ENCODE measurements at regions not wholly inside any gene's neighbourhood (a gene's known extent, or its start where the extent isn't known, plus 50 kb on each side); places are given as distances from the start of the nearest gene placed in this dataset.

DNA sequence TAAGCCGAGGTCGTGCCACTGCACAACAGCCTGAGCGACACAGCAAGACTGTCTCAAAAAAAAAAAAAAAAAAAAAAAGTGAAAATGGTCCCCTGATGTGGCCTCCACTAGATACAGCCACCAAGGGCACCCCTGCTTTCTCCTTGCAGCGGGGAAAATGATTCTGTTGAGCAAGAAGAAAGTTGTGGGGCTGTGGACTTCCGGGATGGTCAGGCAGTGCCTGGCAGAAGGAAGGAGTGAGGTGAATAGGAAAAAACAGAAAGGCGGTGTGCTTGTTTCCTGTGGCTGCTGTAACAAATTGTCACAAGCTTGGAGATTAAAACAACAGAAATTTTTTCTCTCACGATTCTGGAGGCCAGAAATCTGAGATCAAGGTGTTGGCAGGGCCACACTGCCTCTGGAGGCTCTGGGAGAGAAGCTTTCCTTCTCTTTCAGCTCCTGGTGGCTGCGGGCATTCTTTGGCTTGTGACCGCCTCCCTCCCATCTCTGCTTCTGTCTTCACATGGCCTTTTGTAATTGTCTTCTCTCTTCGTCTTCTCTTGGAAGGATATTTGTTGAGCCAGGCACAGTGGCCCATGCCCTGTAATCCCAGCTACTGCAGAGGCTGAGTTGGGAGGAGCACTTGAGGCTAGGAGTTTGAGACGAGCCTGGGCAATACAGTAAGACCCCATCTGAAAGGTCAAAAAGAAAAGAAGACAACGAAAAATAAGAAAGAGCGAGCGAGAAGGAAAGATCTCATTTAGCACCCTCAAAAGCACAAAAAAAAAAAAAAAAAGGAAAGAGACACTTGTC lies 116.6 kb upstream of the MED13L start:
- no peak overlapping the region for H3K4me3 ChIP-seq (ENCODE audit: control insufficient read depth, low read depth, low read length)
- TF ChIP-seq, protein P1, sequence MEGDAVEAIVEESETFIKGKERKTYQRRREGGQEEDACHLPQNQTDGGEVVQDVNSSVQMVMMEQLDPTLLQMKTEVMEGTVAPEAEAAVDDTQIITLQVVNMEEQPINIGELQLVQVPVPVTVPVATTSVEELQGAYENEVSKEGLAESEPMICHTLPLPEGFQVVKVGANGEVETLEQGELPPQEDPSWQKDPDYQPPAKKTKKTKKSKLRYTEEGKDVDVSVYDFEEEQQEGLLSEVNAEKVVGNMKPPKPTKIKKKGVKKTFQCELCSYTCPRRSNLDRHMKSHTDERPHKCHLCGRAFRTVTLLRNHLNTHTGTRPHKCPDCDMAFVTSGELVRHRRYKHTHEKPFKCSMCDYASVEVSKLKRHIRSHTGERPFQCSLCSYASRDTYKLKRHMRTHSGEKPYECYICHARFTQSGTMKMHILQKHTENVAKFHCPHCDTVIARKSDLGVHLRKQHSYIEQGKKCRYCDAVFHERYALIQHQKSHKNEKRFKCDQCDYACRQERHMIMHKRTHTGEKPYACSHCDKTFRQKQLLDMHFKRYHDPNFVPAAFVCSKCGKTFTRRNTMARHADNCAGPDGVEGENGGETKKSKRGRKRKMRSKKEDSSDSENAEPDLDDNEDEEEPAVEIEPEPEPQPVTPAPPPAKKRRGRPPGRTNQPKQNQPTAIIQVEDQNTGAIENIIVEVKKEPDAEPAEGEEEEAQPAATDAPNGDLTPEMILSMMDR (conservative IDR thresholded peaks at IDR 0.05; ENCODE audit: control insufficient read depth, insufficient read depth, low read depth, low read length), result no peak
- DNase-seq (ENCODE audit: low read depth), result no peak

DNA sequence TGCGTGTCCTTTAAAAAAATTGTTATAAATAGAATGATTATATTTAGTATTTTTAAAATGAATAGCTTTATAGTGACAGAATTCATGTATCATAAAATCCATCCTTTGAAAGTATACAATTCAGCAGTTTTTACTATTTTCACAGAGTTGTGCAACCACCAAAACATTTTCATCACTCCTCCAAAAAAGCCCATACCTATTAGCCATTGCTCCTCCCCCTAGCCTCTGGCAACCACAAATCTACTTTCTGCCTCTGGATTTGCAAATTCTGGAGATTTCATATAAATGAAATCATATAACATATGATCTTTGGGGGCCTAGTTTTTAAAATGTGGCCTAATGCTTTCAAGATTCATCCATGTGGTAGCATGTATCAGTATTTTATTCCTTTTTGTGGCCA lies 117.9 kb upstream of the MED13L start:
- no peak for DNase-seq (ENCODE audit: low read depth)
- TF ChIP-seq, protein P1 (conservative IDR thresholded peaks at IDR 0.05; ENCODE audit: control insufficient read depth, insufficient read depth, low read depth, low read length), result no peak
- no peak overlapping the region for H3K4me3 ChIP-seq (ENCODE audit: control insufficient read depth, low read depth, low read length)

DNA sequence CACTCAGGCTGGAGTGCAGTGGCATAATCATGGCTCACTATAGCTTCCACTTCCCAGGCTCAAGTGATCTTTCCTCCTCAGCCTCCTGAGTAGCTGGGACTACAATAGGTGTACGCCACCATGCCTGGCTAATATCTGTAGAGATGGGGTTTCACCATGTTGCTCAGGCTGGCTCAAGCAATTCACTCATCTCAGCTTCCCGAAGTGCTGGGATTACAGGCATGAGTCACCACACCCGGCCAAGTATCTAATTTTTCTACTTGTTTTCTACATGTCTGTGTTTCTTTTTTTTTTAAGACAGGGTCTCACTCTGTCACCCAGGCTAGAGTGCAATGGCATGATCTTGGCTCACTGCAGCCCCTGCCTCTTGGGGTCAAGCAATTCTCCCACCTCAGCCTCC lies 119.7 kb upstream of the MED13L start:
- peak; percentile 70 for DNase-seq (ENCODE audit: low read depth)
- no peak overlapping the region for H3K4me3 ChIP-seq (ENCODE audit: control insufficient read depth, low read depth, low read length)
- TF ChIP-seq, protein P1 (conservative IDR thresholded peaks at IDR 0.05; ENCODE audit: control insufficient read depth, insufficient read depth, low read depth, low read length), result no peak

DNA sequence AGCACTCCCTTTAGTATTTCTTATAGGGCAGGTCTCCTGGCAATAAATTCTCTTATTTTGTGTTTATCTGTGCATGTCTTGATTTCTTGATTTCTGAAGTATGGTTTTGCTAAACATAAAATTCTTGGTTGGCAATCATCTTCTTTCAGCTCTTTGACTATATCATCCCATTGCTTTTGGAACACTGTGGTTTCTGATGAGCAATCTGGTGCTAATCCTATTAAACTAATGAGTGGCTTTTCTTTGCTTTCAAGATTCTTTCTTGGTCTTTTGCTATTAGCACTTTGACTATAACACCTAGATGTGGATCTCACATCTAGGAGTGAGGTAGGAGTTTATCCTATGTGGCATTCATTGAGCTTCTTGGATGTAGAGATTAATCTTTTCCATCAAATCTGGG lies 120.7 kb upstream of the MED13L start:
- DNase-seq (ENCODE audit: low read depth), result no peak
- no peak overlapping the region for H3K4me3 ChIP-seq (ENCODE audit: control insufficient read depth, low read depth, low read length)
- TF ChIP-seq, protein P1 (conservative IDR thresholded peaks at IDR 0.05; ENCODE audit: control insufficient read depth, insufficient read depth, low read depth, low read length), result no peak

DNA sequence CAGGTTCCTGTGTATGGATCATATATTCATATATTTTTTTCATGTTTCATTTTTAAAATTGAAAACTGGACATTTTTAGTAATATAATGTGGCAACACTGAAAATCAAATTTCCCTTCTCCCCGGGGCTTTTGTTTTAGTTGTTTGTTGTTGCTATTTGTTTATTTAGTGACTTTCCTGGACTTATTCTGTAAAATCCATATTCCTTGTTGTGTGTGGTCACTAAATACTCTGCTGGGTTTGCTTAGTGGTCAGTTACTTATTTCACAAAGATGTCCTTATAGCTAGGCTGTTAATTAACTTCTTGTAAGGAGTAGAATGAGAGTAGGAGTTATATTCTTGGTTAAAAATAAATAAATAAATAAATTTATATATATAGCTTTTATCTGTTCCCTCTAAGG lies 121.6 kb upstream of the MED13L start:
- TF ChIP-seq, protein P1 (conservative IDR thresholded peaks at IDR 0.05; ENCODE audit: control insufficient read depth, insufficient read depth, low read depth, low read length), result no peak
- no peak overlapping the region for H3K4me3 ChIP-seq (ENCODE audit: control insufficient read depth, low read depth, low read length)
- DNase-seq (ENCODE audit: low read depth), result no peak

DNA sequence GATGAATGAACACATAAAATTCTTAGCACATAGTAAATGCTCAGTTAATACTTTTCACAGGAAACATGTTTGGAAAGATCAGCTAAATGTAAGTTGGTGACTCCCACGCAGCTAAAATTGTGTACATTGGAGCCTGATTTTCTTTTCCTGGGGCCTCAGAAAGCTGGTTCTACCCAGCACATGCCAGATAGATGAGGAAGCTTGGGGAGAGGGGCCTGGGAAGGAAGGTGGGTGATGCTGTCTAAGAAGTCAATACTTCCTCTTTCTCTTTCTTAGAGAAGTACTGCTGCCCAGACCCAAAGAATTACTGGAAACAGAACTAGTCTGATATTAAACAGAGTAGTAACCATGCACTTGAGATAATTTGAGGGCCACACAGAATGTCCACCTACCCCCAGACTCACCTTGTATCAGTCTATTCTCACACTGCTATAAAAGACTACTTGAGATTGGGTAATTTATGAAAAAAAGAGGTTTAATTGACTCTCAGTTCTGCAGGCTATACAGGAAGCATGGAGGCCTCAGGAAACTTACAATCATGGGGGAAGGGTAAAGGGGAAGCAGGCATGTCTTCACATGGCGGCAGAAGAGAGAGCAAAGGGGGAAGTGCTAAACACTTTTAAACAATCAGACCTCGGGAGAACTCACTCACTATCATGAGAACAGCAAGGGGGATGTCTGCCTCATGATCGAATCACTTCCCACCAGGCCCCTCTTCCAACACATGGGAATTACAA lies 123.3 kb upstream of the MED13L start:
- H3K4me3 ChIP-seq (ENCODE audit: control insufficient read depth, low read depth, low read length), result no peak overlapping the region
- TF ChIP-seq, protein P1 (conservative IDR thresholded peaks at IDR 0.05; ENCODE audit: control insufficient read depth, insufficient read depth, low read depth, low read length), result no peak
- DNase-seq (ENCODE audit: low read depth), result no peak

Data from fibroblast of mammary gland (primary cell).